ENCODE measurements at regions not wholly inside any gene's neighbourhood (a gene's known extent, or its start where the extent isn't known, plus 50 kb on each side); places are given as distances from the start of the nearest gene placed in this dataset.

- DNase-seq: peak; percentile 93
Measured at GRCh38 chr17:83178533-83179304, 99.3 kb downstream of the METRNL start.

GRCh38 chr17:83179374-83179773 is 100.0 kb downstream of the METRNL start:
- peak; percentile 84 for DNase-seq

- DNase-seq: no peak
Measured at GRCh38 chr17:83179811-83180210, 100.4 kb downstream of the METRNL start.

- peak; percentile 34 for DNase-seq
Measured at GRCh38 chr17:83180264-83180995, 101.0 kb downstream of the METRNL start.

- DNase-seq: no peak
Measured at GRCh38 chr17:83180996-83181481, 101.6 kb downstream of the METRNL start.

- no peak for DNase-seq
Measured at GRCh38 chr17:83181991-83182619, 102.7 kb downstream of the METRNL start.

GRCh38 chr17:83182620-83183101 is 103.3 kb downstream of the METRNL start:
- no peak for DNase-seq

- DNase-seq: no peak
Measured at GRCh38 chr17:83183145-83183948, 103.9 kb downstream of the METRNL start.

GRCh38 chr17:83183951-83184506 is 104.6 kb downstream of the METRNL start:
- DNase-seq: no peak

- no peak for DNase-seq
Measured at GRCh38 chr17:83185023-83186002, 105.9 kb downstream of the METRNL start.

- no peak for DNase-seq
Measured at GRCh38 chr17:83186226-83186625, 106.8 kb downstream of the METRNL start.

GRCh38 chr17:83186751-83187421 is 107.5 kb downstream of the METRNL start:
- no peak for DNase-seq

GRCh38 chr17:83187782-83188311 is 108.4 kb downstream of the METRNL start:
- DNase-seq: no peak

GRCh38 chr17:83189044-83190003 is 109.9 kb downstream of the METRNL start:
- no peak for DNase-seq

- DNase-seq: no peak
Measured at GRCh38 chr17:83190004-83190385, 110.6 kb downstream of the METRNL start.

- no peak for DNase-seq
Measured at GRCh38 chr17:83190601-83191387, 111.4 kb downstream of the METRNL start.

GRCh38 chr17:83191388-83192160 is 112.2 kb downstream of the METRNL start:
- DNase-seq: no peak
